ENCODE measurements at regions not wholly inside any gene's neighbourhood (a gene's known extent, or its start where the extent isn't known, plus 50 kb on each side); places are given as distances from the start of the nearest gene placed in this dataset.

- no peak for TF ChIP-seq CTCF (IDR thresholded peaks at IDR 0.05)
- no peak overlapping the region for H3K27ac ChIP-seq
- intact Hi-C loops (cut with DNase I): no loop called here
Observed at GRCh38 chr6:6893701-6894100, 214.1 kb upstream of the RREB1 start.

GRCh38 chr6:6895929-6896328 is 211.8 kb upstream of the RREB1 start:
- no peaks in the 10 kb centered on the region for H3K27me3 ChIP-seq
- no peak overlapping the region for H3K27ac ChIP-seq
- ATAC-seq (no peak), DNase-seq (no peak), FAIRE-seq (no peak)
- no peaks in the 10 kb centered on the region for H3K4me1 ChIP-seq
- no peaks in the 10 kb centered on the region for H3K9me3 ChIP-seq
- no peak for TF ChIP-seq CTCF (IDR thresholded peaks at IDR 0.05)
- 92 to 98% methylated on average over 3 of the region's 3 CpGs for WGBS, 2 donors
- H3K36me3 ChIP-seq: no peaks in the 10 kb centered on the region
- no peak overlapping the region for H3K4me3 ChIP-seq
- intact Hi-C loops (cut with DNase I): no loop called here

More at GRCh38 chr6:6893701-6894100, 214.1 kb upstream of the RREB1 start:
- FAIRE-seq: no peak
- no peaks in the 10 kb centered on the region for H3K4me1 ChIP-seq
- 76 to 87% methylated on average over 19 of the region's 19 CpGs for WGBS, 2 donors
- no peaks in the 10 kb centered on the region for H3K27me3 ChIP-seq
- no peak for DNase-seq
- no peak overlapping the region for H3K4me3 ChIP-seq
- no peaks in the 10 kb centered on the region for H3K9me3 ChIP-seq
- H3K36me3 ChIP-seq: no peaks in the 10 kb centered on the region
- ATAC-seq: no peak

GRCh38 chr6:6897140-6897539 is 210.6 kb upstream of the RREB1 start:
- FAIRE-seq (no peak), ATAC-seq (no peak), DNase-seq (no peak)
- intact Hi-C loops (cut with DNase I): no loop called here
- no peak overlapping the region for H3K4me3 ChIP-seq
- no peak for TF ChIP-seq CTCF (IDR thresholded peaks at IDR 0.05)
- no peaks in the 10 kb centered on the region for H3K4me1 ChIP-seq
- H3K9me3 ChIP-seq: no peaks in the 10 kb centered on the region
- WGBS, 2 donors: 68 to 78% methylated on average over 3 of the region's 3 CpGs
- H3K27me3 ChIP-seq: no peaks in the 10 kb centered on the region
- no peaks in the 10 kb centered on the region for H3K36me3 ChIP-seq
- no peak overlapping the region for H3K27ac ChIP-seq

- WGBS, 2 donors: 82 to 84% methylated on average over 15 of the region's 15 CpGs
- FAIRE-seq: no peak
- no peak for ATAC-seq
- no peaks in the 10 kb centered on the region for H3K9me3 ChIP-seq
- H3K4me3 ChIP-seq: no peak overlapping the region
- TF ChIP-seq CTCF (IDR thresholded peaks at IDR 0.05): no peak
- DNase-seq: no peak
- no peaks in the 10 kb centered on the region for H3K27me3 ChIP-seq
- no peak overlapping the region for H3K27ac ChIP-seq
- intact Hi-C loops (cut with DNase I): no loop called here
- no peaks in the 10 kb centered on the region for H3K4me1 ChIP-seq
- H3K36me3 ChIP-seq: no peaks in the 10 kb centered on the region
Observed at GRCh38 chr6:6900569-6901204, 207.1 kb upstream of the RREB1 start.

- TF ChIP-seq CTCF (IDR thresholded peaks at IDR 0.05): no peak
Observed at GRCh38 chr6:6901205-6901719, 206.5 kb upstream of the RREB1 start.

More at GRCh38 chr6:6901205-6901719, 206.5 kb upstream of the RREB1 start:
- no peaks in the 10 kb centered on the region for H3K9me3 ChIP-seq
- intact Hi-C loops (cut with DNase I): no loop called here
- FAIRE-seq: no peak
- no peak overlapping the region for H3K4me3 ChIP-seq
- no peaks in the 10 kb centered on the region for H3K36me3 ChIP-seq
- peak in 1 of 4 donors; percentile 28 for ATAC-seq
- no peaks in the 10 kb centered on the region for H3K27me3 ChIP-seq
- no peak for DNase-seq
- H3K4me1 ChIP-seq: no peaks in the 10 kb centered on the region
- 67 to 76% methylated on average over 15 of the region's 15 CpGs for WGBS, 2 donors
- no peak overlapping the region for H3K27ac ChIP-seq

Data from pancreas (tissue), 10 donors.